GM18867 (cell line): ENCODE measurements at regions not wholly inside any gene's neighbourhood (a gene's known extent, or its start where the extent isn't known, plus 50 kb on each side); places are given as distances from the start of the nearest gene placed in this dataset.
"Not testable (repeated sequence)": the region's sequence is repeated elsewhere in the genome, so short reads cannot be mapped to it uniquely, and the experiment has no call there.

Experiments used
- ATAC-seq: cut with Tn5 transposase; IDR thresholded peaks from one replicate; pipeline ENCODE4 v1.9.1; 2021; ENCODE audit warnings: mild to moderate bottlenecking, moderate library complexity; ENCODE audit not compliant: unreplicated experiment

- ATAC-seq, result no peak
Observed at GRCh38 chr3:192013110-192013509, 552.1 kb downstream of the PYDC2 start.

- no peak for ATAC-seq
Observed at GRCh38 chr3:192022412-192022811, 561.4 kb downstream of the PYDC2 start.

GRCh38 chr3:192024751-192025150 lies 563.8 kb downstream of the PYDC2 start:
- no peak for ATAC-seq

- no peak for ATAC-seq
Observed at GRCh38 chr3:192026661-192027060, 565.7 kb downstream of the PYDC2 start.

- ATAC-seq, result no peak
Observed at GRCh38 chr3:192031941-192032340, 571.0 kb downstream of the PYDC2 start.

- ATAC-seq, result no peak
Observed at GRCh38 chr3:192033246-192033645, 572.3 kb downstream of the PYDC2 start.

GRCh38 chr3:192038726-192039125 lies 577.8 kb downstream of the PYDC2 start:
- no peak for ATAC-seq

GRCh38 chr3:192039593-192039992 lies 578.6 kb downstream of the PYDC2 start:
- no peak for ATAC-seq

GRCh38 chr3:192040282-192041043 lies 579.5 kb downstream of the PYDC2 start:
- ATAC-seq, result no peak

GRCh38 chr3:192042116-192042515 lies 581.2 kb downstream of the PYDC2 start:
- peak; percentile 98 for ATAC-seq

GRCh38 chr3:192054881-192055280 lies 593.9 kb downstream of the PYDC2 start:
- ATAC-seq, result no peak

GRCh38 chr3:192055946-192056345 lies 595.0 kb downstream of the PYDC2 start:
- ATAC-seq, result no peak

- no peak for ATAC-seq
Observed at GRCh38 chr3:192057261-192057660, 596.3 kb downstream of the PYDC2 start.

GRCh38 chr3:192060160-192060781 lies 599.3 kb downstream of the PYDC2 start:
- no peak for ATAC-seq

GRCh38 chr3:192061426-192061825 lies 600.5 kb downstream of the PYDC2 start:
- no peak for ATAC-seq

GRCh38 chr3:192062186-192062585 lies 601.2 kb downstream of the PYDC2 start:
- no peak for ATAC-seq

GRCh38 chr3:192063570-192063969 lies 602.6 kb downstream of the PYDC2 start:
- ATAC-seq, result peak; percentile 96

- no peak for ATAC-seq
Observed at GRCh38 chr3:192064959-192065358, 604.0 kb downstream of the PYDC2 start.

GRCh38 chr3:192066253-192066652 lies 605.3 kb downstream of the PYDC2 start:
- not testable (repeated sequence) for ATAC-seq

GRCh38 chr3:192068464-192069254 lies 607.7 kb downstream of the PYDC2 start:
- ATAC-seq, result peak; percentile 70

- ATAC-seq, result no peak
Observed at GRCh38 chr3:192077795-192078497, 617.0 kb downstream of the PYDC2 start.
